HCT116 (cell line): ENCODE measurements at regions not wholly inside any gene's neighbourhood (a gene's known extent, or its start where the extent isn't known, plus 50 kb on each side); places are given as distances from the start of the nearest gene placed in this dataset.

Experiments used
- ATAC-seq: fragments of 200-7000 bp; cut with Tn5 transposase; 2 replicates; pipeline ENCODE4 v1.9.1; 2020; ENCODE audit warnings: mild to moderate bottlenecking, moderate library complexity
- BruUV-seq: library from RNA; stranded (reverse); fragments of 400-500 nt; replicated peaks from 2 replicates; lab custom pipeline; 2021; lab: Mats Ljungman, UMichigan
- CTCF ChIA-PET: fragments of 300-600 bp; sonication (Branson Sonifier 250); formaldehyde crosslinking; loops from one replicate; lab custom pipeline; 2021; ENCODE audit warnings: antibody characterized with exemption; lab: Charles Lee
- POLR2A ChIA-PET: fragments of 300-600, 350-600 bp; sonication (Branson Sonifier 250); formaldehyde crosslinking; loops from one replicate; lab custom pipeline; 2021; ENCODE audit warnings: antibody characterized with exemption; lab: Charles Lee
- RAD21 ChIA-PET, 2 experiments: fragments of 300-600 bp; sonication (Branson Sonifier 250); formaldehyde crosslinking; loops; one replicate each; lab custom pipeline; 2023; ENCODE audit warnings: low total read pairs in 2 of 2; ENCODE audit not compliant: uncharacterized antibody in 2 of 2, unreplicated experiment in 2 of 2, low non-redundant PET in 1 of 2; lab: Charles Lee
- DNase-seq: peaks from one replicate; pipeline ENCODE4 v3.0.0-alpha.2; 2010; ENCODE audit warnings: low read depth, low spot score
- H2AFZ ChIP-seq: fragments of 200-600 bp; shearing (Covaris generic), sonication (generic); 2 replicates; pipeline ENCODE4 v1.6.1; 2017; ENCODE audit warnings: low read depth, mixed run types, mixed read lengths, antibody characterized with exemption, low read length; ENCODE audit not compliant: poor library complexity, severe bottlenecking
- H3K27ac ChIP-seq: 2 replicates; pipeline ENCODE4 v1.5.1; 2012; ENCODE audit warnings: low read depth, low read length
- H3K27me3 ChIP-seq: fragments of 200-600 bp; sonication (generic); 2 replicates; pipeline ENCODE4 v1.6.1; 2016; ENCODE audit warnings: mixed run types, low read length, mixed read lengths; ENCODE audit not compliant: insufficient read depth
- H3K36me3 ChIP-seq, 2 experiments: fragments of 200-500 bp in 1 of 2; fragments of 200-600 bp in 1 of 2; sonication (Bioruptor generic) in 1 of 2; sonication (generic) in 1 of 2; 2 replicates each; pipeline versions ENCODE4 v1.5.1 to v1.6.1; 2014 to 2016; ENCODE audit warnings: low read length in 2 of 2, inconsistent platforms in 1 of 2, mixed read lengths in 1 of 2, mixed run types in 1 of 2; ENCODE audit not compliant: insufficient read depth in 2 of 2, control insufficient read depth in 1 of 2
- H3K4me1 ChIP-seq, 2 experiments: fragments of 200-600 bp in 1 of 2; sonication (generic) in 1 of 2; 2 replicates each; pipeline versions ENCODE4 v1.5.1 to v1.6.1; 2012 to 2017; ENCODE audit warnings: low read length in 2 of 2, inconsistent platforms in 1 of 2, mild to moderate bottlenecking in 1 of 2, mixed read lengths in 1 of 2, mixed run types in 1 of 2, moderate library complexity in 1 of 2; ENCODE audit not compliant: insufficient read depth in 2 of 2, control insufficient read depth in 1 of 2
- H3K4me2 ChIP-seq: fragments of 200-600 bp; sonication (generic); 2 replicates; pipeline ENCODE4 v1.6.1; 2017; ENCODE audit warnings: mixed run types, low read length, mixed read lengths
- H3K4me3 ChIP-seq, 2 experiments: fragments of 200-600 bp in 1 of 2; sonication (generic) in 1 of 2; replicated peaks in 1 of 2; 2 replicates each; pipeline ENCODE4 v1.5.1; 2011 to 2016; ENCODE audit warnings: low read length in 2 of 2, control low read depth in 1 of 2, low read depth in 1 of 2, mild to moderate bottlenecking in 1 of 2, mixed read lengths in 1 of 2, mixed run types in 1 of 2
- H3K79me2 ChIP-seq: fragments of 200-600 bp; sonication (generic); 2 replicates; pipeline ENCODE4 v1.6.1; 2017; ENCODE audit warnings: mild to moderate bottlenecking, mixed run types, low read length, moderate library complexity, mixed read lengths; ENCODE audit not compliant: insufficient read depth
- H3K9ac ChIP-seq: fragments of 200-600 bp; sonication (generic); 2 replicates; pipeline ENCODE4 v1.6.1; 2016; ENCODE audit warnings: low read length, mixed read lengths
- H3K9me2 ChIP-seq: fragments of 200-600 bp; sonication (generic), shearing (Covaris generic); 2 replicates; pipeline ENCODE4 v1.6.1; 2017; ENCODE audit warnings: mixed run types, mild to moderate bottlenecking, moderate library complexity; ENCODE audit not compliant: insufficient read depth
- H3K9me3 ChIP-seq, 2 experiments: fragments of 200-500 bp in 1 of 2; fragments of 200-600 bp in 1 of 2; sonication (Bioruptor generic) in 1 of 2; sonication (generic) in 1 of 2; 2 replicates each; pipeline ENCODE4 v1.6.1; 2014 to 2017; ENCODE audit warnings: low read length in 2 of 2, mixed read lengths in 2 of 2, inconsistent platforms in 1 of 2, low read depth in 1 of 2, mild to moderate bottlenecking in 1 of 2, mixed run types in 1 of 2, moderate library complexity in 1 of 2; ENCODE audit not compliant: control insufficient read depth in 1 of 2, insufficient read depth in 1 of 2
- H4K20me1 ChIP-seq: fragments of 200-600 bp; sonication (generic), shearing (Covaris generic); 2 replicates; pipeline ENCODE4 v1.6.1; 2017; ENCODE audit warnings: mixed run types, mild to moderate bottlenecking, moderate library complexity; ENCODE audit not compliant: insufficient read depth
- ATF3 ChIP-seq: IDR thresholded peaks from 2 replicates; pipeline ENCODE4 v1.6.1; 2012
- CBX3 ChIP-seq: IDR thresholded peaks from 2 replicates; pipeline ENCODE4 v1.6.1; 2012; ENCODE audit warnings: low read depth
- CTCF ChIP-seq, 3 experiments: fragments of 200-600 bp in 1 of 3; sonication (generic) in 1 of 3; IDR thresholded peaks in 2 of 3; conservative IDR thresholded peaks in 1 of 3; 2 replicates each; pipeline ENCODE4 v1.5.1; 2012 to 2017; ENCODE audit warnings: low read depth in 2 of 3, low read length in 2 of 3, antibody characterized with exemption in 1 of 3, borderline replicate concordance in 1 of 3, control low read depth in 1 of 3, mild to moderate bottlenecking in 1 of 3, mixed read lengths in 1 of 3, mixed run types in 1 of 3, moderate library complexity in 1 of 3; ENCODE audit not compliant: insufficient read depth in 1 of 3
- FOSL1 ChIP-seq: IDR thresholded peaks from 2 replicates; pipeline ENCODE4 v1.6.1; 2012; ENCODE audit warnings: low read depth
- MAX ChIP-seq: IDR thresholded peaks from 2 replicates; pipeline ENCODE4 v1.6.1; 2012
- POLR2AphosphoS5 ChIP-seq: IDR thresholded peaks from 2 replicates; pipeline ENCODE4 v1.6.1; 2011; ENCODE audit warnings: mild to moderate bottlenecking, low read depth, low read length, moderate library complexity
- RAD21 ChIP-seq: IDR thresholded peaks from 2 replicates; pipeline ENCODE4 v1.6.1; 2012; ENCODE audit warnings: low read depth, mild to moderate bottlenecking
- REST ChIP-seq: IDR thresholded peaks from 2 replicates; pipeline ENCODE4 v1.6.1; 2012; ENCODE audit warnings: low read depth
- SIN3A ChIP-seq: IDR thresholded peaks from 2 replicates; pipeline ENCODE4 v1.6.1; 2012; ENCODE audit warnings: low read depth
- TCF7L2 ChIP-seq: IDR thresholded peaks from 2 replicates; pipeline ENCODE4 v1.7.0; 2011; ENCODE audit warnings: borderline replicate concordance, inconsistent platforms; ENCODE audit not compliant: insufficient read depth, insufficient read length; ENCODE audit errors: extremely low read depth
- ZFX ChIP-seq: fragments of 450-650 bp; IDR thresholded peaks from 2 replicates; pipeline ENCODE4 v1.6.1; 2017
- intact Hi-C: fragments of 100-400 bp; cut with micrococcal nuclease; formaldehyde crosslinking; loops from 2 replicates; pipeline ENCODE4 v1.10.0; 2022

- no peak overlapping the region for H3K9ac ChIP-seq
- CTCF ChIA-PET: interaction anchor here (0.6 kb wide), 1 partner anchor 244 kb away, joined by 3 read pairs; no protein-coding TSS in a partner anchor
- no peaks in the 10 kb centered on the region for H3K79me2 ChIP-seq
- no peaks in the 10 kb centered on the region for H3K4me1 ChIP-seq
- no peaks in the 10 kb centered on the region for H3K9me3 ChIP-seq
- H3K27ac ChIP-seq: no peak overlapping the region
- intact Hi-C loops: no loop called here
- H3K4me3 ChIP-seq: no peak overlapping the region
- H3K36me3 ChIP-seq: no peaks in the 10 kb centered on the region
- H3K9me2 ChIP-seq: no peaks in the 10 kb centered on the region
- no peak overlapping the region for H3K4me2 ChIP-seq
- H4K20me1 ChIP-seq: no peaks in the 10 kb centered on the region
- no TSS peak for BruUV-seq
- no peak overlapping the region for H2AFZ ChIP-seq
- H3K27me3 ChIP-seq: no peaks in the 10 kb centered on the region; the same call in 1 of the 2 replicates
- DNase-seq (no peak), ATAC-seq (no peak)
- POLR2A ChIA-PET: no interaction called here
- TF ChIP-seq ATF3 (no peak), SIN3A (no peak), MAX (no peak), RAD21 (no peak), CTCF (IDR thresholded peaks at IDR 0.05 in 2 of 3, conservative IDR thresholded peaks at IDR 0.05 in 1 of 3; ENCODE audit: borderline replicate concordance in 1 of 3, insufficient read depth in 1 of 3, low read depth in 2 of 3, low read length in 2 of 3) (no peak), CBX3 (no peak), REST (no peak), ZFX (no peak), POLR2AphosphoS5 (no peak), TCF7L2 (no peak), FOSL1 (no peak)
- RAD21 ChIA-PET: no interaction called here
Observed at GRCh38 chr1:14082331-14082730, 382.3 kb downstream of the PRDM2 start.
